PC-3 (cell line): ENCODE measurements at regions not wholly inside any gene's neighbourhood (a gene's known extent, or its start where the extent isn't known, plus 50 kb on each side); places are given as distances from the start of the nearest gene placed in this dataset.

ENCODE experiments used
- ATAC-seq: fragments of 200-7000 bp; cut with Tn5 transposase; 2 replicates; pipeline ENCODE4 v1.9.1; 2020; ENCODE audit warnings: mild to moderate bottlenecking, moderate library complexity
- BruUV-seq: library from RNA; stranded (reverse); fragments of 400-500 nt; replicated peaks from 2 replicates; lab custom pipeline; 2021; lab: Mats Ljungman, UMichigan
- CTCF ChIA-PET: fragments of 300-600 bp; sonication (Branson Sonifier 250); formaldehyde crosslinking; loops from one replicate; lab custom pipeline; 2022; ENCODE audit warnings: antibody characterized with exemption; lab: Charles Lee
- POLR2A ChIA-PET: fragments of 300-600 bp; sonication (Branson Sonifier 250); formaldehyde crosslinking; loops from one replicate; lab custom pipeline; 2022; ENCODE audit warnings: antibody characterized with exemption; ENCODE audit not compliant: unreplicated experiment; lab: Charles Lee
- DNase-seq: peaks from one replicate; pipeline ENCODE4 v3.0.0-alpha.2; 2015
- H2AFZ ChIP-seq: fragments of 300-600 bp; sonication (generic); 2 replicates; pipeline ENCODE4 v1.6.0; 2016; ENCODE audit warnings: antibody characterized with exemption, low read length
- H3F3A ChIP-seq: fragments of 300-600 bp; sonication (generic); one replicate; pipeline ENCODE4 v1.6.0; 2017; ENCODE audit warnings: antibody characterized with exemption, low read length, control low read depth, mild to moderate bottlenecking; ENCODE audit not compliant: unreplicated experiment
- H3K27ac ChIP-seq: fragments of 300-600 bp; sonication (generic); 2 replicates; pipeline ENCODE4 v1.5.1; 2016; ENCODE audit warnings: mild to moderate bottlenecking, low read length
- H3K27me3 ChIP-seq: fragments of 300-600 bp; sonication (generic); 2 replicates; pipeline ENCODE4 v1.6.1; 2016; ENCODE audit warnings: low read length, mixed read lengths
- H3K36me3 ChIP-seq: fragments of 300-600 bp; sonication (generic); 2 replicates; pipeline ENCODE4 v1.6.1; 2016; ENCODE audit warnings: low read depth, mixed run types, low read length, mixed read lengths
- H3K4me1 ChIP-seq: fragments of 300-600 bp; sonication (generic); 2 replicates; pipeline ENCODE4 v1.5.1; 2016; ENCODE audit warnings: low read length; ENCODE audit not compliant: insufficient read depth
- H3K4me2 ChIP-seq: fragments of 300-600 bp; sonication (generic); 2 replicates; pipeline ENCODE4 v1.6.0; 2016; ENCODE audit warnings: low read length
- H3K4me3 ChIP-seq: fragments of 300-600 bp; sonication (generic); 2 replicates; pipeline ENCODE4 v1.5.1; 2016; ENCODE audit warnings: mild to moderate bottlenecking, low read length, mixed read lengths
- H3K79me2 ChIP-seq: fragments of 300-600 bp; sonication (generic); 2 replicates; pipeline ENCODE4 v1.6.1; 2017; ENCODE audit warnings: low read length, mixed read lengths
- H3K9ac ChIP-seq: fragments of 300-600 bp; sonication (generic); 2 replicates; pipeline ENCODE4 v1.6.0; 2016; ENCODE audit warnings: mild to moderate bottlenecking, low read length
- H3K9me2 ChIP-seq: fragments of 300-600 bp; sonication (generic); replicated peaks from 2 replicates; pipeline ENCODE4 v1.6.1; 2016; ENCODE audit warnings: mixed run types, low read length, mixed read lengths
- H3K9me3 ChIP-seq: fragments of 300-600 bp; sonication (generic); 2 replicates; pipeline ENCODE4 v1.6.1; 2016; ENCODE audit warnings: low read length, mixed read lengths
- H4K20me1 ChIP-seq: fragments of 300-600 bp; sonication (generic); 2 replicates; pipeline ENCODE4 v1.6.1; 2016; ENCODE audit warnings: low read length, mixed read lengths
- CTCF ChIP-seq: fragments of 300-600 bp; sonication (generic); conservative IDR thresholded peaks from 2 replicates; pipeline ENCODE4 v1.5.1; 2017; ENCODE audit warnings: antibody characterized with exemption, low read depth, mild to moderate bottlenecking, low read length
- EZH2 ChIP-seq: fragments of 300-600 bp; sonication (generic); IDR thresholded peaks from one replicate; pipeline ENCODE4 v1.6.1; 2017; ENCODE audit warnings: antibody characterized with exemption, mild to moderate bottlenecking, low read length; ENCODE audit not compliant: unreplicated experiment
- EZH2phosphoT487 ChIP-seq: fragments of 300-600 bp; sonication (generic); IDR thresholded peaks from 2 replicates; pipeline ENCODE4 v1.6.1; 2018; ENCODE audit warnings: mild to moderate bottlenecking, antibody characterized with exemption, low read length, borderline replicate concordance
- intact Hi-C: fragments of 100-400 bp; cut with micrococcal nuclease; formaldehyde crosslinking; loops from 2 replicates; pipeline ENCODE4 v1.9.0; 2023

- TF ChIP-seq CTCF (no peak), EZH2 (no peak), EZH2phosphoT487 (no peak)
- no peak for DNase-seq
- no peak overlapping the region for H3K27ac ChIP-seq
- H3K9me2 ChIP-seq: no peaks in the 10 kb centered on the region
- H3F3A ChIP-seq: no peaks in the 10 kb centered on the region
- no peak overlapping the region for H3K4me3 ChIP-seq
- 0 out of 2 replicates have a peak, but pooled peaks cover 3% of the 10 kb centered on the region for H3K9me3 ChIP-seq
- H3K36me3 ChIP-seq: no peaks in the 10 kb centered on the region
- H3K4me2 ChIP-seq: no peak overlapping the region
- POLR2A ChIA-PET: no interaction called here
- no peaks in the 10 kb centered on the region for H3K4me1 ChIP-seq
- H4K20me1 ChIP-seq: no peaks in the 10 kb centered on the region
- CTCF ChIA-PET: no interaction called here
- no TSS peak for BruUV-seq
- no peaks in the 10 kb centered on the region for H3K27me3 ChIP-seq
- intact Hi-C loops: no loop called here
- H2AFZ ChIP-seq: no peak overlapping the region
- no peak for ATAC-seq
- H3K79me2 ChIP-seq: no peaks in the 10 kb centered on the region
- no peak overlapping the region for H3K9ac ChIP-seq
Measured at GRCh38 chr14:82766996-82767395, 1233.3 kb upstream of the SEL1L start.

GRCh38 chr14:82776958-82777357, 1243.3 kb upstream of the SEL1L start:
- BruUV-seq: no TSS peak
- Histone ChIP-seq H3K36me3 (no peaks in the 10 kb centered on the region), H3K27me3 (no peaks in the 10 kb centered on the region), H3F3A (no peaks in the 10 kb centered on the region), H3K4me3 (no peak overlapping the region), H3K4me2 (no peak overlapping the region), H3K9me2 (no peaks in the 10 kb centered on the region), H3K79me2 (no peaks in the 10 kb centered on the region), H3K27ac (no peak overlapping the region), H3K9ac (no peak overlapping the region), H2AFZ (no peak overlapping the region), H3K4me1 (no peaks in the 10 kb centered on the region), H3K9me3 (peaks cover 13% of the 10 kb centered on the region; the same call in 1 of the 2 replicates), H4K20me1 (no peaks in the 10 kb centered on the region)
- TF ChIP-seq EZH2phosphoT487: no peak
- TF ChIP-seq CTCF: no peak
- TF ChIP-seq EZH2: no peak
- ChIA-PET POLR2A (no interaction called here), CTCF (no interaction called here)
- no peak for ATAC-seq
- peak; percentile 3 for DNase-seq
- intact Hi-C loops: no loop called here

- BruUV-seq: no TSS peak
- Histone ChIP-seq H3K9me3 (peaks cover 13% of the 10 kb centered on the region; the same call in 1 of the 2 replicates), H3K9me2 (no peaks in the 10 kb centered on the region), H3K36me3 (no peaks in the 10 kb centered on the region), H4K20me1 (no peaks in the 10 kb centered on the region), H3K4me1 (no peaks in the 10 kb centered on the region), H3F3A (no peaks in the 10 kb centered on the region), H3K27me3 (no peaks in the 10 kb centered on the region), H2AFZ (no peak overlapping the region), H3K4me3 (no peak overlapping the region), H3K4me2 (no peak overlapping the region), H3K9ac (no peak overlapping the region), H3K79me2 (no peaks in the 10 kb centered on the region), H3K27ac (no peak overlapping the region)
- ChIA-PET CTCF (no interaction called here), POLR2A (no interaction called here)
- TF ChIP-seq CTCF: no peak
- TF ChIP-seq EZH2: no peak
- no peak for TF ChIP-seq EZH2phosphoT487
- intact Hi-C loops: no loop called here
- DNase-seq (no peak), ATAC-seq (no peak)
Measured at GRCh38 chr14:82778008-82778590, 1244.4 kb upstream of the SEL1L start.
